Glutamatergic neuron (in vitro differentiated cells): ENCODE measurements at regions not wholly inside any gene's neighbourhood (a gene's known extent, or its start where the extent isn't known, plus 50 kb on each side); places are given as distances from the start of the nearest gene placed in this dataset.

Experiments used
- DNase-seq: peaks from one replicate; pipeline ENCODE4 v3.0.0; 2022
- H3K27ac Mint-ChIP-seq: one replicate; pipeline ENCODE4 v1.8.0; 2020; ENCODE audit warnings: mild to moderate bottlenecking, mixed read lengths, inconsistent platforms; ENCODE audit not compliant: unreplicated experiment
- H3K27me3 Mint-ChIP-seq: one replicate; pipeline ENCODE4 v1.8.0; 2020; ENCODE audit warnings: mild to moderate bottlenecking, moderate library complexity, mixed read lengths, inconsistent platforms; ENCODE audit not compliant: unreplicated experiment
- H3K36me3 Mint-ChIP-seq: one replicate; pipeline ENCODE4 v1.8.0; 2020; ENCODE audit warnings: mild to moderate bottlenecking, mixed read lengths, inconsistent platforms; ENCODE audit not compliant: unreplicated experiment
- H3K4me1 Mint-ChIP-seq: one replicate; pipeline ENCODE4 v1.8.0; 2020; ENCODE audit warnings: mild to moderate bottlenecking, low read depth, mixed read lengths, inconsistent platforms; ENCODE audit not compliant: unreplicated experiment
- H3K4me3 Mint-ChIP-seq: one replicate; pipeline ENCODE4 v1.8.0; 2020; ENCODE audit warnings: mild to moderate bottlenecking, mixed read lengths, inconsistent platforms; ENCODE audit not compliant: unreplicated experiment
- H3K9me3 Mint-ChIP-seq: one replicate; pipeline ENCODE4 v1.8.0; 2020; ENCODE audit warnings: mild to moderate bottlenecking, moderate library complexity, mixed read lengths, inconsistent platforms; ENCODE audit not compliant: unreplicated experiment
- TF ChIP-seq, protein P1 (sequence below): fragments of 200-600 bp; sonication (generic); IDR thresholded peaks from one replicate; pipeline ENCODE4 v1.5.0; 2021; ENCODE audit not compliant: partially characterized antibody, unreplicated experiment

DNA sequence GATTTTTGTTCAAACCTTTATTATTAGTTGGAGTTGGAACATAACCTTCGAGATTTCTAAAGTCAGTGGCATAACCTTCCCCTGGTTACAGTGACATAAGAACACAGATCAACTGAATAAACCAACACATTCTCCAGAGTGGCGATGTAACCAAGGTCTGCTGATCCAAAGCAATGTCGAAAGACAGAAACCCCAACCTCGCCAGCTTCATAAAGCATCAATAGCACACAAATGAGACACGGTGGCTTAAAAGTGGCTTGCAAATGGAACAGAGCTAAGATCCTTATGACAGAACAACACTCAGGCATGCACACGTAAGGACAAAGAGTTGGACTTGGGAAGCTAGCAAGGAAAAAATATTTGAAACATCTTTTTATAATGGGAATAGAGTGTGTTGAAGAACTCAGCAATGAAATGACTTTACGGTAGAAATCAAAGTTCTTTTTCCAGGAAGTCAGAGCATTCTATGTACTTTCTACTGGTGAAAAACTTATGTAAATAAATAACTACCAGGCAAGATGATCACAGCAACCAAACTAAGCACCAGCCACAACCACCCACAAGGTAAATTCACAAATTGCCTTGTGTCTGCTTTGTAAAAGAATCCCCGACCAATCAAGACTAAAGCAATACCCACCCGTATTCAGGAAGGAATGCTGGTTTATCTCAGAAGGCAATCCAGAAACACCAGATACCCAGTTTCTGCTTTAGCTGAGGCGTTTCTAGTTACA lies 61.0 kb upstream of the NHSL1 start:
- H3K4me1 Mint-ChIP-seq, result peaks cover 23% of the 10 kb centered on the region

DNA sequence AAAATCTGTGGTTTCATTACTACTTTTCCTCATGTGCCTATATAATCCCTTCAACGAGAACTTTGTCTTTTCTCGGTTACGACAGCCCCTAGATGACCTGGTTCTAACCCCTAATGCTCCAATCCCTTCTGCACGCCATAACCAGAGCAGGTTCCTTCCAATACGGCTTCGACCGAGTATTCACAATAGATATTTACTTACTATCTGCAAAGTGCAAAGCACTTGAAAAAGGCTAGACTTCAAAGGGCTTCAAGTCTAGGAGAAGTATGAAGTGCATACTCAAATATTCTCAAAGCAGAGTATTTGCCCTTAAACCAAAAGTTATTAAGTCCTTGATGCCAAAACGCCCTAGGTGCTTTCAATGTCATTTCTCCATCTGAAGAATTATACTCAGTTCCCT lies 63.4 kb upstream of the NHSL1 start:
- TF ChIP-seq, protein P1, sequence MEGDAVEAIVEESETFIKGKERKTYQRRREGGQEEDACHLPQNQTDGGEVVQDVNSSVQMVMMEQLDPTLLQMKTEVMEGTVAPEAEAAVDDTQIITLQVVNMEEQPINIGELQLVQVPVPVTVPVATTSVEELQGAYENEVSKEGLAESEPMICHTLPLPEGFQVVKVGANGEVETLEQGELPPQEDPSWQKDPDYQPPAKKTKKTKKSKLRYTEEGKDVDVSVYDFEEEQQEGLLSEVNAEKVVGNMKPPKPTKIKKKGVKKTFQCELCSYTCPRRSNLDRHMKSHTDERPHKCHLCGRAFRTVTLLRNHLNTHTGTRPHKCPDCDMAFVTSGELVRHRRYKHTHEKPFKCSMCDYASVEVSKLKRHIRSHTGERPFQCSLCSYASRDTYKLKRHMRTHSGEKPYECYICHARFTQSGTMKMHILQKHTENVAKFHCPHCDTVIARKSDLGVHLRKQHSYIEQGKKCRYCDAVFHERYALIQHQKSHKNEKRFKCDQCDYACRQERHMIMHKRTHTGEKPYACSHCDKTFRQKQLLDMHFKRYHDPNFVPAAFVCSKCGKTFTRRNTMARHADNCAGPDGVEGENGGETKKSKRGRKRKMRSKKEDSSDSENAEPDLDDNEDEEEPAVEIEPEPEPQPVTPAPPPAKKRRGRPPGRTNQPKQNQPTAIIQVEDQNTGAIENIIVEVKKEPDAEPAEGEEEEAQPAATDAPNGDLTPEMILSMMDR, result no peak
- Mint-ChIP-seq H3K27me3 (no peaks in the 10 kb centered on the region), H3K4me1 (peaks cover 20% of the 10 kb centered on the region), H3K27ac (no peak overlapping the region), H3K4me3 (no peak overlapping the region), H3K36me3 (peaks cover 5% of the 10 kb centered on the region), H3K9me3 (peaks cover 6% of the 10 kb centered on the region)
- no peak for DNase-seq

More for the DNA sequence above, 61.0 kb upstream of the NHSL1 start:
- H3K27me3 Mint-ChIP-seq, result no peaks in the 10 kb centered on the region
- peak overlapping the region; percentile 46 for H3K27ac Mint-ChIP-seq
- H3K36me3 Mint-ChIP-seq, result peaks cover 5% of the 10 kb centered on the region
- H3K4me3 Mint-ChIP-seq, result no peak overlapping the region
- no peak for DNase-seq
- H3K9me3 Mint-ChIP-seq, result peaks cover 6% of the 10 kb centered on the region
- TF ChIP-seq, protein P1, result no peak

DNA sequence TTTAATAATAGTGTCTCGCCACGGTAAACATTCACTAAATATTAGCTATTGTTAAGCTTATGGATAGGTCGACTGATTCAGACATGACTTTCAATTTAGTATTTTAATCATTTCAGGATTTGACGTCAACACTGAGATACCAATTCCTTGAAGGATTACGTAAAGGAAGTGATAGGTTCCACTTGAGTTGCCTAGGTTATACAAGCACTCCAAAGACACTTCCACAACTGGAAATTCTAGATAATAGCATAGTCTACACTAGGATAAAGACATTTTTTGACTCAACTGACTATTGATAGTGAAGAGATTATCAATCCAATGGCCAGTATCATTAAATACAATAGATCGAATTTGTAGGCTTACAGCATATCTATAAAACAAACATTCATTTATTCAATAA lies 63.9 kb upstream of the NHSL1 start:
- no peak for DNase-seq
- no peak overlapping the region for H3K4me3 Mint-ChIP-seq
- H3K36me3 Mint-ChIP-seq, result peaks cover 5% of the 10 kb centered on the region
- H3K27ac Mint-ChIP-seq, result no peak overlapping the region
- TF ChIP-seq, protein P1, result no peak
- peaks cover 6% of the 10 kb centered on the region for H3K9me3 Mint-ChIP-seq
- peaks cover 25% of the 10 kb centered on the region for H3K4me1 Mint-ChIP-seq
- H3K27me3 Mint-ChIP-seq, result no peaks in the 10 kb centered on the region

DNA sequence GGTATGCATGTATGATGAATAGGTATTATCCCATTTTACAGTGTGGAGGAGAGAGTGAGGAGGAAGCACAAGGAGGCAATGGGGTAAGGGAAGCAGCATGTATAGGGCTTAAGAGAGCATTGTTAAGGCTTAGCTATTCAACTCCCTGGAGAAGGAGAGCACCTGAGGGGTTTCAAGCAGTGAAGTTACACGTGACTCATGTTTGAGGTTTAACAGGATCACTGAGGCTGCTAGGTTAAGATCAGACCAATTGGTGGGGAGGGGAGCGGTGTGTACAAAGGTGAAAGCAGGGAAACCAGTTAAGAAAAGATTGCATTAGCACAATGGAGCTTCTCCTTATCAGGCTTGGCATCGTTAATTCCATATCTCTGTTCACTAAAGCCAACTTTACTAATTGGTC lies 64.4 kb upstream of the NHSL1 start:
- Mint-ChIP-seq H3K27ac (no peak overlapping the region), H3K27me3 (no peaks in the 10 kb centered on the region)
- no peak for DNase-seq

More for the DNA sequence above, 64.4 kb upstream of the NHSL1 start:
- Mint-ChIP-seq H3K4me3 (no peak overlapping the region), H3K4me1 (peaks cover 26% of the 10 kb centered on the region), H3K9me3 (peaks cover 6% of the 10 kb centered on the region), H3K36me3 (peaks cover 5% of the 10 kb centered on the region)
- TF ChIP-seq, protein P1, result no peak
